Natural killer cell (primary cell): ENCODE measurements at regions not wholly inside any gene's neighbourhood (a gene's known extent, or its start where the extent isn't known, plus 50 kb on each side); places are given as distances from the start of the nearest gene placed in this dataset.

Experiments
- ATAC-seq, 3 donors: fragments of 150-1000 bp in 2 of 3; fragments of 200-7000 bp in 1 of 3; cut with Tn5 transposase; 1 replicate in 1 of 3; 2 replicates in 2 of 3; pipeline ENCODE4 v1.10.0; 2021; ENCODE audit warnings: mild to moderate bottlenecking in 2 of 3, moderate library complexity in 2 of 3
- DNase-seq, 2 donors: peaks; one replicate each; pipeline versions ENCODE4 v3.0.0 to v3.0.0-alpha.2; 2013 to 2021; ENCODE audit warnings: mixed read lengths in 1 of 2
- H3K27ac ChIP-seq: one replicate; pipeline ENCODE4 v1.5.1; 2013; ENCODE audit warnings: mild to moderate bottlenecking, low read length
- H3K27me3 ChIP-seq: one replicate; pipeline ENCODE4 v1.6.1; 2013; ENCODE audit warnings: low read length; ENCODE audit not compliant: control insufficient read depth, insufficient read depth
- H3K36me3 ChIP-seq: one replicate; pipeline ENCODE4 v1.6.1; 2013; ENCODE audit warnings: low read length; ENCODE audit not compliant: control insufficient read depth, insufficient read depth
- H3K4me1 ChIP-seq: one replicate; pipeline ENCODE4 v1.6.1; 2013; ENCODE audit warnings: low read length; ENCODE audit not compliant: control insufficient read depth, insufficient read depth
- H3K4me3 ChIP-seq: one replicate; pipeline ENCODE4 v1.5.1; 2013; ENCODE audit warnings: low read length
- H3K9me3 ChIP-seq: one replicate; pipeline ENCODE4 v1.6.1; 2013; ENCODE audit warnings: low read length; ENCODE audit not compliant: control insufficient read depth, insufficient read depth
- H3K27ac Mint-ChIP-seq, 2 donors: one replicate each; pipeline ENCODE4 v1.8.0; 2022; ENCODE audit warnings: mild to moderate bottlenecking in 2 of 2, mixed read lengths in 2 of 2, moderate library complexity in 1 of 2
- H3K27me3 Mint-ChIP-seq, 2 donors: one replicate each; pipeline ENCODE4 v1.8.0; 2022; ENCODE audit warnings: low read depth in 2 of 2, mixed read lengths in 2 of 2
- H3K36me3 Mint-ChIP-seq: one replicate; pipeline ENCODE4 v1.8.0; 2022; ENCODE audit warnings: mixed read lengths
- H3K4me1 Mint-ChIP-seq, 2 donors: one replicate each; pipeline ENCODE4 v1.8.0; 2022; ENCODE audit warnings: mixed read lengths in 2 of 2
- H3K4me3 Mint-ChIP-seq: one replicate; pipeline ENCODE4 v1.8.0; 2022; ENCODE audit warnings: mild to moderate bottlenecking, moderate library complexity, mixed read lengths
- H3K9me3 Mint-ChIP-seq, 2 donors: one replicate each; pipeline ENCODE4 v1.8.0; 2022; ENCODE audit warnings: mixed read lengths in 2 of 2
- CTCF ChIP-seq: fragments of 200-600 bp; IDR thresholded peaks from one replicate; pipeline ENCODE4 v1.8.0; 2022; ENCODE audit warnings: antibody characterized with exemption
- WGBS: methylation state at CpG from one replicate; pipeline ENCODE4 v1.1.7; 2013; ENCODE audit warnings: missing lambda C conversion rate; ENCODE audit not compliant: insufficient coverage; 5-methylcytosine and 5-hydroxymethylcytosine counted together
- intact Hi-C: fragments of 100-400 bp; cut with micrococcal nuclease; formaldehyde crosslinking; loops from one replicate; pipeline ENCODE4 v1.14.2; 2022

DNA sequence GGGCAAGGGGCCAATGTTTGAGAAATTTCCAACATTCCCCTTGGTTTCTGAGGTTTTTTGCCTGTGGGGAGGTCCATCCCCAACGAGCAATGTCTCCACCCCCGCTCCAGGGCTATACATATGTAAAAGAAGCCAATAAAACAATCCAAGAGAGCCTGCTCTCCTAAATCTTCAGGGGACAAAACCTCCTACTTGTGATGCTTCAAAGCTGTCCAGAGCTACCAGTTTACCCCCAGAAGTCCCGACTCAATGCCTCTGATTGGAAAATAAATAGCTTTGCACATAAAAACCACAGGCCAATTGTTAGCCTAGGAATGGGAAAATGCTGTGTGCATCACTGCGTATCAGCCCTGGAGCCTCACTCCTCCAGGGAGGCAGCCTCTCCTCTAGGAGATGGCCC lies 66.0 kb upstream of the PAX6 start:
- no peak overlapping the region for H3K4me3 ChIP-seq
- no peak for DNase-seq
- Mint-ChIP-seq H3K4me3 (no peak overlapping the region), H3K27me3 (peaks cover 17 to 32% of the 10 kb centered on the region in 2 donors), H3K36me3 (no peaks in the 10 kb centered on the region), H3K9me3 (no peaks in the 10 kb centered on the region), H3K4me1 (no peaks in the 10 kb centered on the region), H3K27ac (no peak overlapping the region)
- H3K27me3 ChIP-seq: no peaks in the 10 kb centered on the region
- no peaks in the 10 kb centered on the region for H3K4me1 ChIP-seq
- ATAC-seq: no peak
- TF ChIP-seq CTCF: no peak
- no peak overlapping the region for H3K27ac ChIP-seq
- intact Hi-C loops: no loop called here
- H3K9me3 ChIP-seq: no peaks in the 10 kb centered on the region
- 34% methylated on average over 4 of the region's 4 CpGs for WGBS
- no peaks in the 10 kb centered on the region for H3K36me3 ChIP-seq

DNA sequence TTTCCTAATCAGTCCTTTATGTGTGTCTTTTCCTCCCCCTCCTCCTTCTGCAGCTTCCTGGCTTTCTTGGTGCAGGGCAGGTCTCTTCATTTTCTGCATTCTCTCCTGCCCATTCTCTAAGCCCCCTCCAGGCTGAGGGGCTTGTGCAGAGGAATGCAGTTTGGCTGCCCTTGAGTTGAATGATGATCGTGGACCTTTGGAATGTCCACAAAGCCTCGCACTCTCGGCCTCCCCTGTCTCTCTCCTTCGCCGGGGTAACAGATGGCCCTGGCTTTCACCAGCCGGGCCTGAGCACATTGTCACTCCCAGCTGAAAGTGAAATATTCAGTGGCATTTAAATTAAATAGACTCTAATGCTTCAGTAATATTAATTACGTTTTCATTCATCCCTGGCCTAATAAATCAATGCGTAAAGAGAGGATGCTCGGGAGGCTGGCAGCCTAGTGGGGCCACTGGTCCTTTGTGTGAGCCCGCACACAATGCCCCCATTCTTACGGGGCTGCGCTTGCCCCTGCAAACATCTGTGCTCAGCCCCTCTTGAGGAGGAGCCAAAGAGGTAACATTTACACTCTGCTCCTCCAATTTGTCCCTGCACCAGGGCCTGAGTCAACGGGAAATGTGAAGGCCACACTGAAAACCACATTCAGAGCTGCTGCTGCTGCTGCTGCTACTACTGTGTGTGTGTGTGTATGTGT lies 64.9 kb upstream of the PAX6 start:
- intact Hi-C loops: no loop called here

DNA sequence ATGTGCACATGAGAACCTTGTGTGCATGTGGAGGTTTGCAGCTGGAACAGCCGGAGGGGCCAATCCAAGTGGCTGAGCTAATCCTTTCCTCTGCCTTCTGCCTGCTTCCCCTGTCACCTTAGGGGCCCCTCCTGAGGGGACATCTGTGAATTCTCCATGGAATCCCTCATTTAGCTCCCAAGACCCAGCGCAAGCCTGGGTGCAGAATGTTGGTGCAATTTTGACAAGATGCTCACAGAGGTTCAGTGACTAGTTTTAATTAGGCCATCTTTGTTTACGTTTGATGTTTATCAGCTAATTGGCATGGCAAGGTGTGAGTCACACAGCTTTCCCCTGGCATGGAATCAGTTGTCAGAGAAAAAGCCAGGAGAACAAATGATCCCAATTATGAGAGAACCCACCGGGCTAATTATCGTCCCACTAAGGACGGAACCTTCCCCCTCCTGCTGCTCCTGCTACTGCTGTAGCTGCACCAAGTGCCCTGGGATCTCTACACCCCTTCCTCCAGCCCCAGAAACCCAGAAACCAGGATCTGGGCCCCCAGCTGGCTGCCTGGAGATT lies 63.6 kb upstream of the PAX6 start:
- no peak for TF ChIP-seq CTCF
- Histone ChIP-seq H3K27ac (no peak overlapping the region), H3K27me3 (no peaks in the 10 kb centered on the region), H3K9me3 (no peaks in the 10 kb centered on the region), H3K36me3 (no peaks in the 10 kb centered on the region), H3K4me1 (no peaks in the 10 kb centered on the region), H3K4me3 (no peak overlapping the region)
- WGBS: 59% methylated on average over 6 of the region's 6 CpGs
- Mint-ChIP-seq H3K9me3 (no peaks in the 10 kb centered on the region), H3K27ac (no peak overlapping the region), H3K36me3 (no peaks in the 10 kb centered on the region), H3K27me3 (peaks cover 16 to 32% of the 10 kb centered on the region in 2 donors), H3K4me3 (no peak overlapping the region), H3K4me1 (no peaks in the 10 kb centered on the region)
- ATAC-seq: no peak
- DNase-seq: no peak
- intact Hi-C loops: no loop called here

More for the DNA sequence above, 64.9 kb upstream of the PAX6 start:
- peaks cover 19 to 32% of the 10 kb centered on the region in 2 donors for H3K27me3 Mint-ChIP-seq
- no peak for TF ChIP-seq CTCF
- no peaks in the 10 kb centered on the region for H3K9me3 ChIP-seq
- no peaks in the 10 kb centered on the region for H3K27me3 ChIP-seq
- DNase-seq (no peak), ATAC-seq (no peak)
- no peaks in the 10 kb centered on the region for H3K4me1 Mint-ChIP-seq
- no peaks in the 10 kb centered on the region for H3K36me3 ChIP-seq
- no peak overlapping the region for H3K4me3 ChIP-seq
- no peak overlapping the region for H3K4me3 Mint-ChIP-seq
- H3K36me3 Mint-ChIP-seq: no peaks in the 10 kb centered on the region
- WGBS: 85% methylated on average over 11 of the region's 13 CpGs
- no peak overlapping the region for H3K27ac Mint-ChIP-seq
- H3K9me3 Mint-ChIP-seq: no peaks in the 10 kb centered on the region
- H3K27ac ChIP-seq: no peak overlapping the region
- H3K4me1 ChIP-seq: no peaks in the 10 kb centered on the region

DNA sequence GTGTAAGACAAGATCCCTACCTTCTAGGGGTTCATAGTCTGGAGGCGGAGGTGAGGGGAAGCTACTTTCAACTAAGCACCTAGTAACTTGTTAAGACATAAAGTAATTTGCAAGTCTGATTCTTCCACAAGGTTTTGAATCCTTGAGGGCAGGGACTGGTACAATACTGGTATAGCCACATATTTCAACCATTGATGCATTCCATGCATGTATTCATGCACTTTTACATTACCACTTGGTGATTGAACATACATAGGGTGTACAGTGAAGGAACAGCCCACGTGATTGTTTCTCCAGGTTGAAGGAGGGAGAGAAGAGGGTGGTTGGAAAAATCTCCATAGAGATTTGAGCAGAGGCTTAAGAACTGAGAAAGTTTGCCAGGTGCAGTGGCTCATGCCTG lies 62.0 kb upstream of the PAX6 start:
- WGBS: 56% methylated on average over 1 of the region's 2 CpGs
- Mint-ChIP-seq H3K9me3 (no peaks in the 10 kb centered on the region), H3K4me3 (no peak overlapping the region), H3K4me1 (no peaks in the 10 kb centered on the region), H3K36me3 (no peaks in the 10 kb centered on the region), H3K27ac (no peak overlapping the region), H3K27me3 (peaks cover 21 to 23% of the 10 kb centered on the region in 2 donors)
- no peaks in the 10 kb centered on the region for H3K27me3 ChIP-seq
- H3K4me3 ChIP-seq: no peak overlapping the region
- no peaks in the 10 kb centered on the region for H3K36me3 ChIP-seq
- no peaks in the 10 kb centered on the region for H3K4me1 ChIP-seq
- ATAC-seq (no peak), DNase-seq (no peak)
- TF ChIP-seq CTCF: no peak
- no peaks in the 10 kb centered on the region for H3K9me3 ChIP-seq
- H3K27ac ChIP-seq: no peak overlapping the region
- intact Hi-C loops: no loop called here
